Inferior parietal cortex (tissue), 1 donor: ENCODE measurements at regions not wholly inside any gene's neighbourhood (a gene's known extent, or its start where the extent isn't known, plus 50 kb on each side); places are given as distances from the start of the nearest gene placed in this dataset.
"Not testable (repeated sequence)": the region's sequence is repeated elsewhere in the genome, so short reads cannot be mapped to it uniquely, and the experiment has no call there.

Experiments used
- DNase-seq: peaks from one replicate; pipeline ENCODE4 v3.0.0-alpha.2; 2016; ENCODE audit errors: extremely low spot score

- DNase-seq: no peak
Measured at GRCh38 chr9:104326912-104327311, 177.2 kb upstream of the OR13F1 start.

GRCh38 chr9:104329245-104329644 lies 174.8 kb upstream of the OR13F1 start:
- no peak for DNase-seq

- DNase-seq: no peak
Measured at GRCh38 chr9:104330841-104331240, 173.2 kb upstream of the OR13F1 start.

GRCh38 chr9:104334549-104334948 lies 169.5 kb upstream of the OR13F1 start:
- DNase-seq: no peak

- no peak for DNase-seq
Measured at GRCh38 chr9:104339692-104340091, 164.4 kb upstream of the OR13F1 start.

GRCh38 chr9:104342552-104342951 lies 161.5 kb upstream of the OR13F1 start:
- no peak for DNase-seq

- no peak for DNase-seq
Measured at GRCh38 chr9:104345061-104345460, 159.0 kb upstream of the OR13F1 start.

- DNase-seq: no peak
Measured at GRCh38 chr9:104350541-104350940, 153.5 kb upstream of the OR13F1 start.

- no peak for DNase-seq
Measured at GRCh38 chr9:104351726-104352125, 152.3 kb upstream of the OR13F1 start.

- DNase-seq: no peak
Measured at GRCh38 chr9:104361207-104361606, 142.9 kb upstream of the OR13F1 start.

- no peak for DNase-seq
Measured at GRCh38 chr9:104362912-104363472, 141.1 kb upstream of the OR13F1 start.

- no peak for DNase-seq
Measured at GRCh38 chr9:104367507-104367906, 136.6 kb upstream of the OR13F1 start.

GRCh38 chr9:104368318-104368717 lies 135.7 kb upstream of the OR13F1 start:
- DNase-seq: not testable (repeated sequence)

GRCh38 chr9:104374711-104375110 lies 129.4 kb upstream of the OR13F1 start:
- no peak for DNase-seq

- DNase-seq: peak; percentile 7
Measured at GRCh38 chr9:104386013-104386412, 118.0 kb upstream of the OR13F1 start.

- DNase-seq: peak; percentile 57
Measured at GRCh38 chr9:104386425-104387069, 117.5 kb upstream of the OR13F1 start.

- no peak for DNase-seq
Measured at GRCh38 chr9:104388071-104388470, 116.0 kb upstream of the OR13F1 start.

- no peak for DNase-seq
Measured at GRCh38 chr9:104389341-104389740, 114.7 kb upstream of the OR13F1 start.

- not testable (repeated sequence) for DNase-seq
Measured at GRCh38 chr9:104394901-104395300, 109.2 kb upstream of the OR13F1 start.

GRCh38 chr9:104412238-104412637 lies 91.8 kb upstream of the OR13F1 start:
- no peak for DNase-seq

GRCh38 chr9:104416470-104416869 lies 87.6 kb upstream of the OR13F1 start:
- DNase-seq: no peak

GRCh38 chr9:104417296-104417695 lies 86.8 kb upstream of the OR13F1 start:
- no peak for DNase-seq

- DNase-seq: no peak
Measured at GRCh38 chr9:104429031-104429546, 75.0 kb upstream of the OR13F1 start.

- no peak for DNase-seq
Measured at GRCh38 chr9:104435059-104435458, 69.0 kb upstream of the OR13F1 start.
